OCI-LY7 (cell line): ENCODE measurements at regions not wholly inside any gene's neighbourhood (a gene's known extent, or its start where the extent isn't known, plus 50 kb on each side); places are given as distances from the start of the nearest gene placed in this dataset.
"Not testable (repeated sequence)": the region's sequence is repeated elsewhere in the genome, so short reads cannot be mapped to it uniquely, and the experiment has no call there.

Experiments
- CTCF ChIP-seq: fragments of 200-600 bp; sonication (generic); conservative IDR thresholded peaks from 2 replicates; pipeline ENCODE4 v1.5.1; 2014; ENCODE audit warnings: mild to moderate bottlenecking, antibody characterized with exemption, low read length, moderate library complexity, mixed read lengths
- EZH2phosphoT487 ChIP-seq: fragments of 200-600 bp; sonication (generic); IDR thresholded peaks from 2 replicates; pipeline ENCODE4 v1.6.1; 2018; ENCODE audit warnings: low read depth, borderline replicate concordance, mild to moderate bottlenecking, mixed run types, antibody characterized with exemption, low read length, moderate library complexity, mixed read lengths

- not testable (repeated sequence) for TF ChIP-seq CTCF, EZH2phosphoT487
Observed at GRCh38 chr4:27075603-27076002, 215.0 kb downstream of the STIM2 start.
